ENCODE measurements at regions not wholly inside any gene's neighbourhood (a gene's known extent, or its start where the extent isn't known, plus 50 kb on each side); places are given as distances from the start of the nearest gene placed in this dataset.

DNA sequence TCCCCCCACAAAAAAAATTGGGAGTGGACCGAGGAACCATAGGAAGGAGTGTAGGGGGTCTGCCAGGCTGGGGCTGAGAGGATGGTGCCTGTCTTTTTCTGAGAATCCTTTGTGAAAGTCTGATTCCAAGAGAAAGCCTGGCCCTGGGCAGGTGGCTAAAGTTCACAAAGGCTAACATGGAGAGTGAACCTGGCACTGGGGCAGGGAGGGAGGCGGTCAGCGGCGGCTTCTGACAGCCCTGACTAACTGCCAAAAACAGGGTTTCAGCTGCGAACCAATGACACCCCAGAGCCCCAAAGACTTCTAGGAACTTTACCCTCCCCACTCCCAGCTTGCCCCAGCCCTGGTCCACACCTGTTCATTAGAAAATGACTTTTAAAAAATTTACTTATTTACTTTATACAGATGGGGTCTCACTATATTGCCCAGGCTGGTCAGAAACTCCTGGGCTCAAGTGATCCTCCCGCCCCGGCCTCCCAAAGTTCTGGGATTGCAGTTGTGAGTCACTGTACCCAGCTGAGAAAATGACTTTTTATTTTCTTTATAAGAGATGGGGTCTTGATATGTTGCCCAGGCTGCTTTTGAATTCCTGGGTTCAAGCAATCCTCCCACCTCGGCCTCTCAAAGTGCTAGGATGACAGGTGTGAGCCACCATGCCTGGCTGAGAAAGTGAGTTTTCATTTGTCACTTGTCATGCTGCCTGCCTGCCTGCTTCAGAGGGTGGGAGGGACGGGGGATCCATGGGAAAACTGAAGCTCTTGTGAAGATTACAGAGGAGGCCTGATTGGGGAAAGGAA lies 61.0 kb upstream of the DUSP5 start:
- DNase-seq: no peak

DNA sequence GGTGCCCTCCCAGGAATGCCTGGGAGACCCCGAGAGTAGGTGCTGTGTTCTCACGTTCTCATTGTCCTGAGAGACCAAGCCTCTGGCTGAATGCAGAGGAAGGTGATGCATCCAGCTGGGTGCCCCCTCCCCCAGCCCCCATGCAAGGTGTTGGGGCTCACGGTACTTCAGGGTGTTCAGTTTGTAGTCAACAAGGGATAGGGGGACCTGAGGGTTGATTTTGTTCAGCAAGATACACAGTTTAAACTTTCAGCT lies 60.4 kb upstream of the DUSP5 start:
- DNase-seq: no peak

DNA sequence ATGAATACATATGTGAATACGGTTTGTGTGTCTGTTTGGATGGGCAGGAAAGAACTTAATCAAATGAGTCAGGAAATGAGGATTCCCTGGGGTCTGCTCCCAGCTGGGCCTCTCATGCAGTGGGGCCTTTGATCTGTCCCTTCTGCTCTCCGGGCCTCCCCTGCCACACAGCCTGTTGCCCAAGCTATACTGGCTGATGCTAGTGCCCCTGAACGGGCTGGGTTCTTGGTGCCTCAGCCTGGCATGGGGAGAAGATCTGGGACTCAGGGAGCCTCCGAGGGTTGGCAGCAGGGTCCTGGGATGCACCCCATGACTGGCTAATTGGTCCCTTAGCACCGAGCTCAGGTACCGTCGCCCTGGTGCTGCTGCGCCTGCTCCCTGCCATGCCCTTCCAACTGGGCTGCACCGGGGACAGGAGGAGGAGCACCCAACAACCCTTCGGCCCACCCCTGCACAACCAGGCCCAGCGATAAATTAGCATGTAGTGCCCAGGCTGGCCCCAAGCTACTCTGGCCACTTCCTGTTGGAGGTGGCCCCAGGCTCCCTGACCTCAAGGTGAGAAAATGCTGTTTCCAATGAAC lies 59.9 kb upstream of the DUSP5 start:
- DNase-seq: no peak

DNA sequence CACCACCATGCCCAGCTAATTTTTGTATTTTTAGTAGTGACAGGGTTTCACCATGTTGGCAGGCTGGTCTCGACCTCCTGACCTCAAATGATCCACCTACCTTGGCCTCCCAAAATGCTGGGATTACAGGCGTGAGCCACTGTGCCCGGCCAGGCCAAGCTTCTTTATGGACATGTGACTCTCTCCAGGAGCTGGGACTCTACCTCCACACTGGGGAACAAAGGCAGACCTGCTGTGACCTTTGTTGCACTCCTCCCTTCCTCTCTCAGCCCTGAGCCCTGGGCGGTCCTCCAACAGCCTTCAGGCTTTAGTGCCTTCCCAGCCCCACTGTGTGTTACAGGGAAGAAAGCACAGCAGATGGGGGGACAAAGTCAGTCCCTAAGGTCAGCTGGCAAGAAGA lies 55.0 kb upstream of the DUSP5 start:
- DNase-seq: no peak

DNA sequence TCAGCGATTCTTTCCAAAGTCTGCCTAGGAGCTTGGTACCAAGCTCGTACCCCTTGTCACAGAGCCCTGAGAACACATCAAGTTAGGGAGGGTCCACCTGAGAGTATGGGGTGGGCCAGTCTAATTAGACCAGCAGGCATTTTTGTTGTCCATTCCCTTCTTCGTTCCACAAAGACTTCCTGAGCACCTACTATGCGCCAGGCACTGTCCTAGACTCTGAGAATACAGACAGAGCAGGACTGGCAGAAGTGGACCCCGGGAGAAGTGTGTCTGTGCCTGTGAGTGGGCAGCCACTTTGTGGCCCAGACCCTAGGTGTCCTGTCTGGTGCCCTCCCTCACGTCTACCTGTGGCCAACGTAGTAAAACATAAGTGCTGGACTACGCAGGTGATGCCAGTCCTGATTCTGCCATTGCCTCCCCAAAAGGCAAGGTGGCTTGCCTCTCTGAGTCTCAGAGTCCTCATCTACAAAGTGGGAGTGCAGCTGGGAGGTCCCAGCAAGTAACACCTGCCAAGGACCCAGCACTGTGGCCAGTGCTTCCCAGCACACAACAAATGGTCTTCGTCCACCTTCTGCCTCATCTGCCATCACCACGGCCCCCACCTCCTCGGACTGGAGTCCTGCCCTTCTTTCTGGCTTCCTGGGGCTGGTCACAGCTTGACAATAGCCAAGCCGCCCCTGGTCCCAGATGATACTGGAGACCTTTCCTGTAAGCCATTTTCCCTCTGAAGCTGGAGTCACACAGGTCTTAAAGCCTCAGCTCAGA lies 54.3 kb upstream of the DUSP5 start:
- DNase-seq: no peak

DNA sequence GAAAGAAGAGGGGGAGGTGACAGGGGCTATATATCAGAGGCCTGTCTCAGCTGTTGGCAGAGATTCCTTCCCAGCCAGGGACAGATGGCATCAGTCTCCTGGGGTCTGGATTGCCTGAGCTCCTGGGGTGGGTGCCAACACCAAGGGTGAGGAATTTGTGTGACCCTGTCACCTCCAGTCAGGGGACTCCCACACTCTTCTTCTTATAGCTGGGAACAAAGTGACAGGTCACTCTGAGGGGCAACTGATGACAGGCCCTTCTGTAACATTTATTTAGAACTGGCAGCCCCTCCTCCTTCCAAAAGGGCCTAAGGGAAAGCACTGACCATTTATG lies 53.7 kb upstream of the DUSP5 start:
- no peak for DNase-seq

DNA sequence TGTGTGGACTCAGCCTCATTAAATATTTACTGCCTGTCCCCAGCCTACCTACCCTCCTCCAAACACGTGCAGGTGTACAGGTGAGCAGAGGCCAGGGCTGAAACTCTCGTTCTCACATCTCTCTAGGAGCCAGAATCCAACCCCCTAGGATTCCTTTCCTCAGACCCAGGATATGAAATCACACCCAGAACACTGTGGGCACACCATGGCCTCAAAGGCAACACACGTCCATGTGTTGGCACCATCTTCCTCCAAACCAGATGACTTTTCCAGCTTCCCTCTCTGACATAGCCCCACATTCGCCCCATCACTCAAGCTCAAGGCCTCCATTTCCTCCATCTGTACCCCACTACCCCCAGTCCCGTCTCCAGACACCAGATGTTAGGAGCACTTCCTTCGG lies 51.8 kb upstream of the DUSP5 start:
- DNase-seq: no peak

DNA sequence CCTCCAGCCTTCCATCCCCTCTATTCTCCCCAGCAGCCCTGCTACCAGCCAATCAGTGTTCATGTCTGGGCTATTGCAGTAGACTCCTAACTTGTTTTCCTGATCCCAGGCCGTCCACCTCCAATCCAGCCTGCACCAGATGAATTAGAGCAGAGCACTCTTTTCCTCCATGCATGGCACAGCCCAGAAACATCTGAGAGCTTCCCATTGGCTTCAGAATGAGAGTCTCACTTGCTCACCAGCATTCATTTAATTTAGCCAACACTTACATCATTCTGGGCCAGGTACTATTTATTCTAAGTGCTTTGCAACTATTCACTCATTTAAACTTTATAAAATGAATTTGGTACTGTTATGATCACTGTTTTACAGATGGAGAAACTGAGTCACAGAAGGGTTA lies 51.4 kb upstream of the DUSP5 start:
- no peak for DNase-seq

DNA sequence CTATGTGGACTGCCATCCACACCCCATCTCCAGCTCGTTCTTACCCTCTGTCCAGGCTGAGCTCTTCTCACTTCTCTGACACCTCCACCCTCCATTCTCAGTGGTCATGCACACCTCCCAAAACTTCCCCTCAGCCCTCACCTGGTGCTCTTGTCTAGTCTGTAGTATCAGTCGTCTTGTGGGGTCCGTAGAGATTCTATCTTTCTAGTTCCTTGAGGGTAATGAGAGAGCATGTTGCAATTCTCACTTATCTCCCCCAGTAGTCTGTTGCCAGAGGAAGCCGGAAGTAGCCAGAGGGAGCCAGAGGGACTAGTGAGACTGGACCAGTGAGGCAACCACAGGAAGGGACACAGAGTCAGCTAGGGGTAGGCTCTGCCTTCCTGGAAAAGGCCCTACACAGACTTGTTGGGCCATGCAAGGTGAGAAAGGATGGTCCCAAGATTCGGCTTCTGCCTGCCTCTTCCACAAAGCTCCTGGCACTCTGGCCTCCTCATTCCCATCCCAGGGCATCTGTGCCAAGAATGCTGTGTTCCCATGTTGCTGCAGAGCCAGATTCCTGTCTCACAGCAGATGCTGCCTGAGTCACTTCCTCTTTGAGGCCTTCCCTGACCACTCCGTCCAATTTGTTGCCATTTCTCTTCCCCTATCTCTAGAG lies 50.6 kb upstream of the DUSP5 start:
- DNase-seq: no peak

DNA sequence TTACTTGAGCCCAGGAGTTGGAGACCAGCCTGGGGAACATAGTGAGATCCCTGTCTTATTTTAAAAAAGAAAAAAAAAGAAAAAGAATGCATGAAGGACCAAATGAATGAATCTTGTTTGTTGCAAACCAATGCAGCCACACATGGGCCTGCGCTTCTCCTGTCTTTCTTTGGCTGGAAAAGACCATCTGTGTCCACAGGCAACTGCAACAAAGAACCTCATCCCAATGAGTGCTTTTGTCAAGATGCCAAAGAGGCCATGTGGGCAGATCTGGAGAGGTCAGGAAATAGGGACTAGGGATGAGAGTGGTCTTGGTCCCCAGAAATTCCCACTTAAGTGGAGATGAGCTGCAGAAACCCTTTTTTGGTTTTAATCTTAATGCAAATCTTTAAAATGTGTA lies 49.8 kb upstream of the DUSP5 start:
- DNase-seq: no peak

Measured in occipital lobe (tissue), 1 donor.